HL-60/S4 treated with retinoic acid at 250 ng/mL for 4 days and 3 days (cell line): ENCODE measurements at regions not wholly inside any gene's neighbourhood (a gene's known extent, or its start where the extent isn't known, plus 50 kb on each side); places are given as distances from the start of the nearest gene placed in this dataset.
"Not testable (repeated sequence)": the region's sequence is repeated elsewhere in the genome, so short reads cannot be mapped to it uniquely, and the experiment has no call there.

Experiments
- in situ Hi-C: fragments of 300-500 bp; cut with MboI; formaldehyde crosslinking; loops from 2 replicates; pipeline ENCODE4 v1.7.0; 2022; ENCODE audit warnings: low sequenced_read_pairs

DNA sequence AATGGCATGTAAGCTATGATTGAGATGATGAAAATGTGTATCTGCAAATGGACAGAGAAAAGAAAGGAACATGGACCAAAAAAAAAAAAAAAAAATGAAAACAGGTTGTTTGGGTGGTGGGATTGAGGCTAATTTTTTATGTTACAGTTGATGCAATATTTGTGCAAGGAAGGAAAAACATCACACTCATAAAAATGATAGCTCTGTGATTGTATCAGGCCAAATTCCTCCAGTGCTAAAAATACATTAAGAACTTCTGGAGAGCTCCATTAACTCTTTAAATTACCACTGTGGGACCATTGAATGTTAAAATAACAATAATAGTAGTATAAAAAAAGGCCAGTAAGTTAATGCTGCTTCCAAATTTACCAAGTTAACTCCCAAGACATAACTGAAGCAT lies 79.5 kb upstream of the MSX2 start:
- in situ Hi-C loops = no loop called here

DNA sequence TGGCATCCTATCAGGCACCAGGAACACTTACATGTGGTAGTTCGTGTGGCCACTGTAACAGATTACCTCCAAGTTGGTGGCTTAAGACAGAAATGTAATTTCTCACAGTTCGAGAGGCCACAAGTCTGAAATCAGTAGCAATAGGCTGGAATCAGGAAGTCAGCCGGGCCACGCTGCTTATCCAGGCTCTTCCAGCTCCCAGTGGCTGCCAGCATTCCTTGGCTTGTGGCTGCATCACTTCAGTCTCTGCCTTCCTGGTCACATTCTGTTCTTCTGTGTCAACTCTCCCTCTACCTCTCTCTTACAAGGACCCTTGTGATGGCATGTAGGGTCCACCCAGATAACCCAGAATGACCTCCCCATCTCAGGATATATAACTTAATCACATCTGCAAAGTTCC lies 78.7 kb upstream of the MSX2 start:
- in situ Hi-C loops = no loop called here

DNA sequence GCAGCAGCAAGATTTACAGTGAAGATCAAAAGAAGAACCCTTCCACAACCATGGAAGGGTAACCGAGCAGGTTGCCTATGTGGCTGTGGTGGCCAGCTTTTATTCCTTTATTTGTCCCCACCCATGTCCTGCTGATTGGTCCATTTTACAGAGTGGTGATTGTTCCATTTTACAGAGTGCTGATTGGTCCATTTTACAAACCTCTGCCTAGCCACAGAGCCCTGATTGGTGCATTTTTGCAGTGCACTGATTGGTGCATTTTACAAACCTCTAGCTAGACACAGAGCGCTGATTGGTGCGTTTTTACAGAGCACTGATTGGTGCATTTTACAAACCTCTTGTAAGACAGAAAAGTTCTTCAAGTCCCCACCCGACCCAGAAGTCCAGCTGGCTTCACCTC lies 75.8 kb upstream of the MSX2 start:
- in situ Hi-C loops = not testable (repeated sequence)

DNA sequence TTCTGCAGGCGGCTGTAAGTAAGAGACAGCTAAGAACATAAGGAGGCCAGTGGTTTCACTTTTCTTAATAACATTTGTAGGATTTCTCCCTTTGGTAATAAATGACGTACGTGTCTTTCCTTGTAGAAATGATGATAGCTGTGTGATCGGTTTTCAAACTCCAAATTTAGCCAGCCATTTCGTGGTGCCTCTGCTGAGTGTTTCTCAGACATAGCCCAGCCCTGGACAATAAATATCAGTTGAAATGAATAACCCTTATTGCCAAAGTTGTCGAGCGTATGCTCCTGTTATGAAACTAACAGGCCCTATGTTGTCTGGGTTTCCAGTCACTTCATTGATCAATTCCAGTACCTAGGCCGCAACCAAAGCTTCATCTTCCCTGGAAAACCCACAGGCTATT lies 75.0 kb upstream of the MSX2 start:
- in situ Hi-C loops = no loop called here

DNA sequence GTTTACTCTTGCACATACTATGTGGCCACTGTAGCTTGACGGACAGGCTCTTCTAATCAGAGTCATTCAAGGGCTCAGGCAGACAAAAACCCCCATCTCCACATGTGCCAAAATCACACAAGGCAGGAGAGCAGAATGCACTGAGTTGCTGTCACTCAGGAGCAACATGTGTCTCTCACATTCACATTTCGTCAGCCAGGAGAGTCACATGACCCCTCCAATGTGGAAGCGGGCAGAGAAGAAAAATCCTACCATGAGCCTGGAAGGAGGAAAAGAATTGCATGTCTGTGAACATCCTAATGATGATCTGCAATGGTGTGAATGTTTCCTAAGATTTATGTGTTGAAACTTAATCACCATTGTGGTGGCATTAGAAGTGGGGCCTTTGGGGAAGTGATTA lies 69.9 kb upstream of the MSX2 start:
- in situ Hi-C loops = no loop called here

- in situ Hi-C loops = no loop called here
Measured at GRCh38 chr5:174655351-174655750, 69.0 kb upstream of the MSX2 start.

GRCh38 chr5:174664180-174664850 lies 60.1 kb upstream of the MSX2 start:
- in situ Hi-C loops = no loop called here

- in situ Hi-C loops = no loop called here
Measured at GRCh38 chr5:174665347-174665746, 59.0 kb upstream of the MSX2 start.

DNA sequence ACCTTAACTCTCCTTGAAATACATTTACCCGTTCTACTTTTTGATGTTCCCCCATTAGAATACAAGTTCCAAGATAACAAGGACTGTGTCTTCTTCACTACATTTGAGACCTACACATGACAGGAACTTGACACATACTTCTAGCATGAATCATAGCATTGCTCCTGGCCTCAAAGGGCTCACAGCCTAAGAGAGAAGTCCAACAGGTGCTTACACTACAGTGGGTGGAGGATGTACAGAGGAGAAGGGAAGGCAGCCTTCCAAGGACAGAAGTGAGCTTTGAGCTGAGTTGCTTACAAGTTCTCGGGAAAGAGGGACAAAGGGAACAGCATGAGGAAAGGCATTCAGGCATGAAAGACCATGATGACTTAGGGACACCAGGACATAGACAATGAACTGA lies 56.9 kb upstream of the MSX2 start:
- in situ Hi-C loops = no loop called here

GRCh38 chr5:174668349-174668748 lies 56.0 kb upstream of the MSX2 start:
- in situ Hi-C loops = no loop called here
